Ectodermal cell (in vitro differentiated cells): ENCODE measurements at regions not wholly inside any gene's neighbourhood (a gene's known extent, or its start where the extent isn't known, plus 50 kb on each side); places are given as distances from the start of the nearest gene placed in this dataset.

Experiments used
- H3K27ac ChIP-seq: 2 replicates; pipeline ENCODE4 v1.7.0; 2013; ENCODE audit warnings: mild to moderate bottlenecking, low read depth, low read length; ENCODE audit not compliant: insufficient read depth, poor library complexity, severe bottlenecking
- H3K27me3 ChIP-seq: 2 replicates; pipeline ENCODE4 v1.7.0; 2013; ENCODE audit warnings: mild to moderate bottlenecking, low read length; ENCODE audit not compliant: insufficient read depth, control insufficient read depth, poor library complexity, severe bottlenecking
- H3K36me3 ChIP-seq: one replicate; pipeline ENCODE4 v1.7.0; 2013; ENCODE audit warnings: low read length; ENCODE audit not compliant: control insufficient read depth, insufficient read depth
- H3K4me1 ChIP-seq: one replicate; pipeline ENCODE4 v1.7.0; 2013; ENCODE audit warnings: low read length; ENCODE audit not compliant: control insufficient read depth, insufficient read depth
- H3K4me3 ChIP-seq: 2 replicates; pipeline ENCODE4 v1.7.0; 2013; ENCODE audit warnings: low read depth, low read length, control low read depth; ENCODE audit not compliant: insufficient read depth
- H3K9me3 ChIP-seq: 2 replicates; pipeline ENCODE4 v1.7.0; 2013; ENCODE audit warnings: mild to moderate bottlenecking, low read length, moderate library complexity; ENCODE audit not compliant: control insufficient read depth
- WGBS, 2 experiments: methylation state at CpG; one replicate each; pipeline ENCODE4 v1.1.7; 2013; ENCODE audit warnings: missing lambda C conversion rate in 2 of 2; 5-methylcytosine and 5-hydroxymethylcytosine counted together

GRCh38 chr14:82134411-82134810 lies 600.8 kb upstream of the SEL1L start:
- no peaks in the 10 kb centered on the region for H3K36me3 ChIP-seq
- H3K4me3 ChIP-seq, result no peak overlapping the region
- H3K4me1 ChIP-seq, result no peaks in the 10 kb centered on the region
- H3K9me3 ChIP-seq, result no peaks in the 10 kb centered on the region
- no peaks in the 10 kb centered on the region for H3K27me3 ChIP-seq
- 0% methylated on average over 1 of the region's 1 CpG; no CpG with 5 or more reads in 1 of the 2 experiments for WGBS, 2 experiments
- H3K27ac ChIP-seq, result no peak overlapping the region

- H3K4me1 ChIP-seq, result no peaks in the 10 kb centered on the region
- H3K4me3 ChIP-seq, result no peak overlapping the region
- no peaks in the 10 kb centered on the region for H3K27me3 ChIP-seq
- 73 to 100% methylated on average over 1 of the region's 1 CpG for WGBS, 2 experiments
- no peak overlapping the region for H3K27ac ChIP-seq
- no peaks in the 10 kb centered on the region for H3K36me3 ChIP-seq
- H3K9me3 ChIP-seq, result no peaks in the 10 kb centered on the region
Measured at GRCh38 chr14:82138431-82138830, 604.8 kb upstream of the SEL1L start.

GRCh38 chr14:82146846-82147245 lies 613.2 kb upstream of the SEL1L start:
- Histone ChIP-seq H3K27ac (no peak overlapping the region), H3K4me1 (no peaks in the 10 kb centered on the region), H3K4me3 (no peak overlapping the region), H3K9me3 (no peaks in the 10 kb centered on the region), H3K36me3 (no peaks in the 10 kb centered on the region), H3K27me3 (no peaks in the 10 kb centered on the region)

- no peaks in the 10 kb centered on the region for H3K9me3 ChIP-seq
- 90 to 92% methylated on average over 4 of the region's 4 CpGs for WGBS, 2 experiments
- H3K4me1 ChIP-seq, result no peaks in the 10 kb centered on the region
- H3K27ac ChIP-seq, result no peak overlapping the region
- no peaks in the 10 kb centered on the region for H3K36me3 ChIP-seq
- H3K4me3 ChIP-seq, result no peak overlapping the region
- no peaks in the 10 kb centered on the region for H3K27me3 ChIP-seq
Measured at GRCh38 chr14:82153689-82154088, 620.0 kb upstream of the SEL1L start.

GRCh38 chr14:82159624-82160023 lies 626.0 kb upstream of the SEL1L start:
- Histone ChIP-seq H3K36me3 (no peaks in the 10 kb centered on the region), H3K4me1 (no peaks in the 10 kb centered on the region), H3K9me3 (no peaks in the 10 kb centered on the region), H3K27ac (no peak overlapping the region), H3K4me3 (no peak overlapping the region), H3K27me3 (no peaks in the 10 kb centered on the region)
- 89 to 96% methylated on average over 3 of the region's 3 CpGs for WGBS, 2 experiments

GRCh38 chr14:82180139-82180538 lies 646.5 kb upstream of the SEL1L start:
- Histone ChIP-seq H3K36me3 (no peaks in the 10 kb centered on the region), H3K27ac (no peak overlapping the region), H3K4me1 (no peaks in the 10 kb centered on the region), H3K27me3 (no peaks in the 10 kb centered on the region), H3K9me3 (no peaks in the 10 kb centered on the region), H3K4me3 (no peak overlapping the region)
- 60 to 85% methylated on average over 1 to 2 of the region's 2 CpGs for WGBS, 2 experiments

GRCh38 chr14:82182646-82183045 lies 649.0 kb upstream of the SEL1L start:
- H3K27ac ChIP-seq, result no peak overlapping the region
- no peak overlapping the region for H3K4me3 ChIP-seq
- H3K4me1 ChIP-seq, result no peaks in the 10 kb centered on the region
- H3K36me3 ChIP-seq, result no peaks in the 10 kb centered on the region
- H3K9me3 ChIP-seq, result no peaks in the 10 kb centered on the region
- H3K27me3 ChIP-seq, result no peaks in the 10 kb centered on the region

GRCh38 chr14:82190742-82191141 lies 657.1 kb upstream of the SEL1L start:
- H3K27ac ChIP-seq, result no peak overlapping the region
- no peaks in the 10 kb centered on the region for H3K9me3 ChIP-seq
- 86 to 91% methylated on average over 2 of the region's 3 CpGs for WGBS, 2 experiments
- no peaks in the 10 kb centered on the region for H3K4me1 ChIP-seq
- H3K27me3 ChIP-seq, result no peaks in the 10 kb centered on the region
- H3K36me3 ChIP-seq, result no peaks in the 10 kb centered on the region
- H3K4me3 ChIP-seq, result no peak overlapping the region

- Histone ChIP-seq H3K27me3 (no peaks in the 10 kb centered on the region), H3K4me3 (no peak overlapping the region), H3K36me3 (no peaks in the 10 kb centered on the region), H3K27ac (no peak overlapping the region), H3K4me1 (no peaks in the 10 kb centered on the region), H3K9me3 (no peaks in the 10 kb centered on the region)
- WGBS, 2 experiments, result 93 to 94% methylated on average over 2 of the region's 2 CpGs
Measured at GRCh38 chr14:82192387-82192786, 658.7 kb upstream of the SEL1L start.

GRCh38 chr14:82223276-82223675 lies 689.6 kb upstream of the SEL1L start:
- WGBS, 2 experiments, result 50% methylated on average over 2 of the region's 2 CpGs
- H3K4me3 ChIP-seq, result no peak overlapping the region
- H3K9me3 ChIP-seq, result no peaks in the 10 kb centered on the region
- H3K27ac ChIP-seq, result no peak overlapping the region
- H3K27me3 ChIP-seq, result no peaks in the 10 kb centered on the region
- H3K4me1 ChIP-seq, result no peaks in the 10 kb centered on the region
- no peaks in the 10 kb centered on the region for H3K36me3 ChIP-seq

- 87 to 88% methylated on average over 3 of the region's 3 CpGs for WGBS, 2 experiments
Measured at GRCh38 chr14:82224610-82225009, 691.0 kb upstream of the SEL1L start.

More at GRCh38 chr14:82224610-82225009, 691.0 kb upstream of the SEL1L start:
- Histone ChIP-seq H3K4me3 (no peak overlapping the region), H3K4me1 (no peaks in the 10 kb centered on the region), H3K27ac (no peak overlapping the region), H3K36me3 (no peaks in the 10 kb centered on the region), H3K9me3 (no peaks in the 10 kb centered on the region), H3K27me3 (no peaks in the 10 kb centered on the region)
